Renal pelvis (tissue), 1 donor: ENCODE measurements at regions not wholly inside any gene's neighbourhood (a gene's known extent, or its start where the extent isn't known, plus 50 kb on each side); places are given as distances from the start of the nearest gene placed in this dataset.

Experiments
- DNase-seq: peaks from one replicate; pipeline ENCODE4 v3.0.0-alpha.2; 2013

GRCh38 chr10:29163746-29164145, 125.1 kb upstream of the LYZL1 start:
- no peak for DNase-seq

GRCh38 chr10:29166713-29167112, 122.2 kb upstream of the LYZL1 start:
- no peak for DNase-seq

- DNase-seq = no peak
Observed at GRCh38 chr10:29169021-29169420, 119.8 kb upstream of the LYZL1 start.

- DNase-seq = no peak
Observed at GRCh38 chr10:29171717-29172116, 117.2 kb upstream of the LYZL1 start.

GRCh38 chr10:29174389-29174788, 114.5 kb upstream of the LYZL1 start:
- DNase-seq = no peak

GRCh38 chr10:29176845-29177832, 111.7 kb upstream of the LYZL1 start:
- DNase-seq = no peak

GRCh38 chr10:29181936-29182335, 106.9 kb upstream of the LYZL1 start:
- DNase-seq = no peak

GRCh38 chr10:29183301-29183945, 105.4 kb upstream of the LYZL1 start:
- DNase-seq = no peak

GRCh38 chr10:29184205-29185000, 104.5 kb upstream of the LYZL1 start:
- no peak for DNase-seq

- no peak for DNase-seq
Observed at GRCh38 chr10:29185050-29185449, 103.8 kb upstream of the LYZL1 start.

- no peak for DNase-seq
Observed at GRCh38 chr10:29186221-29186620, 102.6 kb upstream of the LYZL1 start.

- no peak for DNase-seq
Observed at GRCh38 chr10:29189256-29189655, 99.6 kb upstream of the LYZL1 start.

GRCh38 chr10:29191674-29192073, 97.2 kb upstream of the LYZL1 start:
- no peak for DNase-seq

- no peak for DNase-seq
Observed at GRCh38 chr10:29199339-29199738, 89.5 kb upstream of the LYZL1 start.

- DNase-seq = no peak
Observed at GRCh38 chr10:29199941-29200679, 88.8 kb upstream of the LYZL1 start.

- no peak for DNase-seq
Observed at GRCh38 chr10:29202386-29202940, 86.4 kb upstream of the LYZL1 start.

- no peak for DNase-seq
Observed at GRCh38 chr10:29203432-29203831, 85.4 kb upstream of the LYZL1 start.

GRCh38 chr10:29204070-29204800, 84.6 kb upstream of the LYZL1 start:
- peak; percentile 81 for DNase-seq

GRCh38 chr10:29205787-29206186, 83.1 kb upstream of the LYZL1 start:
- DNase-seq = no peak

GRCh38 chr10:29208845-29209244, 80.0 kb upstream of the LYZL1 start:
- no peak for DNase-seq

- DNase-seq = no peak
Observed at GRCh38 chr10:29209830-29210229, 79.0 kb upstream of the LYZL1 start.
